ENCODE measurements at regions not wholly inside any gene's neighbourhood (a gene's known extent, or its start where the extent isn't known, plus 50 kb on each side); places are given as distances from the start of the nearest gene placed in this dataset.

DNA sequence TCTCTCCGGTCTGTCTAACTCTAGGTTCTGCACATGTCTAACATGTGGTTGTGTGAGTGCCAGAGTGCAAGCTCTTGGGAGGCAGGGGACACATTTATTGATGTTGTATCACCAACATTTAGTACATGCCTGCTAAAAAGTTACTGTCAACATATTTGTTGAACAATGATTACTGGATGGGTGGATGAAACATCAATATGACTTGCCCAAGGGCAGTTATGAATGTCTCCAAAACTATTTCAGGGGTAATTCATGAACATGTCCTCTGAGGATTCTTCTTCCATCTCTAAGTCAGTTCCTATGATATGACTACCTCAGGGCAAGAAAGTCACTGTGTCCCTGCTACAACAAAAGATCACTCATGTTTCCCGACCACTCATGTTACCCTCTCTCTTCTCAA lies 91.3 kb upstream of the STEAP1B start:
- no peak overlapping the region for H3K27ac ChIP-seq (ENCODE audit: low read length)
- DNase-seq (ENCODE audit: low read depth, low spot score) (no peak), ATAC-seq (no peak)
- H3K4me3 ChIP-seq (ENCODE audit: low read depth in 2 of 2, low read length in 2 of 2): no peak overlapping the region
- TF ChIP-seq, protein P1, sequence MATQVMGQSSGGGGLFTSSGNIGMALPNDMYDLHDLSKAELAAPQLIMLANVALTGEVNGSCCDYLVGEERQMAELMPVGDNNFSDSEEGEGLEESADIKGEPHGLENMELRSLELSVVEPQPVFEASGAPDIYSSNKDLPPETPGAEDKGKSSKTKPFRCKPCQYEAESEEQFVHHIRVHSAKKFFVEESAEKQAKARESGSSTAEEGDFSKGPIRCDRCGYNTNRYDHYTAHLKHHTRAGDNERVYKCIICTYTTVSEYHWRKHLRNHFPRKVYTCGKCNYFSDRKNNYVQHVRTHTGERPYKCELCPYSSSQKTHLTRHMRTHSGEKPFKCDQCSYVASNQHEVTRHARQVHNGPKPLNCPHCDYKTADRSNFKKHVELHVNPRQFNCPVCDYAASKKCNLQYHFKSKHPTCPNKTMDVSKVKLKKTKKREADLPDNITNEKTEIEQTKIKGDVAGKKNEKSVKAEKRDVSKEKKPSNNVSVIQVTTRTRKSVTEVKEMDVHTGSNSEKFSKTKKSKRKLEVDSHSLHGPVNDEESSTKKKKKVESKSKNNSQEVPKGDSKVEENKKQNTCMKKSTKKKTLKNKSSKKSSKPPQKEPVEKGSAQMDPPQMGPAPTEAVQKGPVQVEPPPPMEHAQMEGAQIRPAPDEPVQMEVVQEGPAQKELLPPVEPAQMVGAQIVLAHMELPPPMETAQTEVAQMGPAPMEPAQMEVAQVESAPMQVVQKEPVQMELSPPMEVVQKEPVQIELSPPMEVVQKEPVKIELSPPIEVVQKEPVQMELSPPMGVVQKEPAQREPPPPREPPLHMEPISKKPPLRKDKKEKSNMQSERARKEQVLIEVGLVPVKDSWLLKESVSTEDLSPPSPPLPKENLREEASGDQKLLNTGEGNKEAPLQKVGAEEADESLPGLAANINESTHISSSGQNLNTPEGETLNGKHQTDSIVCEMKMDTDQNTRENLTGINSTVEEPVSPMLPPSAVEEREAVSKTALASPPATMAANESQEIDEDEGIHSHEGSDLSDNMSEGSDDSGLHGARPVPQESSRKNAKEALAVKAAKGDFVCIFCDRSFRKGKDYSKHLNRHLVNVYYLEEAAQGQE (IDR thresholded peaks at IDR 0.05; ENCODE audit: insufficient read depth in 1 of 2, low read depth in 2 of 2, low read length in 1 of 2): no peak
- TF ChIP-seq SIN3A (IDR thresholded peaks at IDR 0.05; ENCODE audit: borderline replicate concordance, insufficient read depth, low read depth, low read length) (no peak), TCF7L2 (IDR thresholded peaks at IDR 0.05; ENCODE audit: low read depth, low read length) (no peak), POLR2AphosphoS5 (IDR thresholded peaks at IDR 0.05; ENCODE audit: low read depth, low read length) (no peak)
- TF ChIP-seq, protein P2, sequence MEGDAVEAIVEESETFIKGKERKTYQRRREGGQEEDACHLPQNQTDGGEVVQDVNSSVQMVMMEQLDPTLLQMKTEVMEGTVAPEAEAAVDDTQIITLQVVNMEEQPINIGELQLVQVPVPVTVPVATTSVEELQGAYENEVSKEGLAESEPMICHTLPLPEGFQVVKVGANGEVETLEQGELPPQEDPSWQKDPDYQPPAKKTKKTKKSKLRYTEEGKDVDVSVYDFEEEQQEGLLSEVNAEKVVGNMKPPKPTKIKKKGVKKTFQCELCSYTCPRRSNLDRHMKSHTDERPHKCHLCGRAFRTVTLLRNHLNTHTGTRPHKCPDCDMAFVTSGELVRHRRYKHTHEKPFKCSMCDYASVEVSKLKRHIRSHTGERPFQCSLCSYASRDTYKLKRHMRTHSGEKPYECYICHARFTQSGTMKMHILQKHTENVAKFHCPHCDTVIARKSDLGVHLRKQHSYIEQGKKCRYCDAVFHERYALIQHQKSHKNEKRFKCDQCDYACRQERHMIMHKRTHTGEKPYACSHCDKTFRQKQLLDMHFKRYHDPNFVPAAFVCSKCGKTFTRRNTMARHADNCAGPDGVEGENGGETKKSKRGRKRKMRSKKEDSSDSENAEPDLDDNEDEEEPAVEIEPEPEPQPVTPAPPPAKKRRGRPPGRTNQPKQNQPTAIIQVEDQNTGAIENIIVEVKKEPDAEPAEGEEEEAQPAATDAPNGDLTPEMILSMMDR (IDR thresholded peaks at IDR 0.05): no peak
- intact Hi-C loops (cut with micrococcal nuclease; ENCODE audit: unreplicated experiment): no loop called here
- no peaks in the 10 kb centered on the region for H3K9me3 ChIP-seq (ENCODE audit: control insufficient read depth, insufficient read depth, low read depth, low read length)
- H3K27me3 ChIP-seq (ENCODE audit: control insufficient read depth, insufficient read depth, low read length): no peaks in the 10 kb centered on the region
- BruUV-seq (replicated peaks): no TSS peak
- ChIA-PET CTCF (interaction anchor here (0.7 kb wide), 1 partner anchor 13 kb away, joined by 3 read pairs; no protein-coding TSS in a partner anchor), POLR2A (no interaction called here)
- in situ Hi-C loops (cut with HindIII; ENCODE audit: low pct_unique_long_range_greater_than_20kb, low sequenced_read_pairs): no loop called here
- no peaks in the 10 kb centered on the region for H3K4me1 ChIP-seq (ENCODE audit: control insufficient read depth, insufficient read depth, low read length)
- no peaks in the 10 kb centered on the region for H3K36me3 ChIP-seq (ENCODE audit: control insufficient read depth, insufficient read depth, low read length)

DNA sequence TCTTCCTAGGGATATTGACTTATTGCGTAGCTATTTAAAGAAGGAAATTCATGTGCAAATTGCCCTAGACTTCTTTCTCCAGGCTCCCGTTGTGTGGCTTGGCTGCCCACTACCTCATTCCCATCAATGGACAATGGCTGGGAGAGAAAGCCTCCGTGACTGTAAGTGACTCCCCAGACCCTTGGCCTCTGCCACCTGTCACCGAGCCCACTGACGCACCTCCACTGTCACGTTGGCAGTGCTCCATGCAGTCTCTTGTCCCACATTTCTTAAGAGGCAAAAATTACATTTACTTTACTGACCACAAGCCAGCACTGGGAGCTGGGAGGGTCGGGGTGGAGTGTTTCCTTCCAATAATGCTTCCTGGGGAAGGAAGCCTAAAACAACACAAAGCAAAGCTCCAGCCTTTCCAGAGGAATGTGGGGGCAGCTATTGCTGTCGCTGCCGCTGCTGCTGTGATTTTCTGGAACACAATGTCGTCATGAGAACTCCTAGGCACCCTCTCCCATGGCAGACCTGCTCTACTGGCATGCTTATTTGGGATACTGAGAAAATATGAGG lies 89.7 kb upstream of the STEAP1B start:
- Histone ChIP-seq H3K4me1 (ENCODE audit: control insufficient read depth, insufficient read depth, low read length) (no peaks in the 10 kb centered on the region), H3K4me3 (ENCODE audit: low read depth in 2 of 2, low read length in 2 of 2) (no peak overlapping the region), H3K36me3 (ENCODE audit: control insufficient read depth, insufficient read depth, low read length) (no peaks in the 10 kb centered on the region), H3K27me3 (ENCODE audit: control insufficient read depth, insufficient read depth, low read length) (no peaks in the 10 kb centered on the region), H3K9me3 (ENCODE audit: control insufficient read depth, insufficient read depth, low read depth, low read length) (no peaks in the 10 kb centered on the region), H3K27ac (ENCODE audit: low read length) (no peak overlapping the region)
- in situ Hi-C loops (cut with HindIII; ENCODE audit: low pct_unique_long_range_greater_than_20kb, low sequenced_read_pairs) (no loop called here), intact Hi-C loops (cut with micrococcal nuclease; ENCODE audit: unreplicated experiment) (no loop called here)
- ATAC-seq (no peak), DNase-seq (ENCODE audit: low read depth, low spot score) (no peak)
- ChIA-PET CTCF (no interaction called here), POLR2A (no interaction called here)
- TF ChIP-seq, protein P2 (IDR thresholded peaks at IDR 0.05): no peak
- TF ChIP-seq, protein P1 (IDR thresholded peaks at IDR 0.05; ENCODE audit: insufficient read depth in 1 of 2, low read depth in 2 of 2, low read length in 1 of 2): no peak
- TF ChIP-seq TCF7L2 (IDR thresholded peaks at IDR 0.05; ENCODE audit: low read depth, low read length) (no peak), POLR2AphosphoS5 (IDR thresholded peaks at IDR 0.05; ENCODE audit: low read depth, low read length) (no peak), SIN3A (IDR thresholded peaks at IDR 0.05; ENCODE audit: borderline replicate concordance, insufficient read depth, low read depth, low read length) (no peak)
- no TSS peak for BruUV-seq (replicated peaks)
